Body of pancreas (tissue), 4 donors: ENCODE measurements at regions not wholly inside any gene's neighbourhood (a gene's known extent, or its start where the extent isn't known, plus 50 kb on each side); places are given as distances from the start of the nearest gene placed in this dataset.

ENCODE experiments used
- ATAC-seq: fragments of 150-250 bp; one replicate; pipeline ENCODE4 v1.9.1; 2016
- DNase-seq, 4 donors: peaks; one replicate each; pipeline ENCODE4 v3.0.0-alpha.2; 2019
- H3K27ac ChIP-seq, 4 donors: fragments of 200-600 bp; sonication (generic); 1 replicate in 3 of 4; 2 replicates in 1 of 4; pipeline versions ENCODE4 v1.5.1 to v1.6.1; 2016 to 2019; ENCODE audit warnings: mild to moderate bottlenecking in 1 of 4, mixed read lengths in 1 of 4, moderate library complexity in 1 of 4
- H3K27me3 ChIP-seq, 2 donors: fragments of 200-600 bp; sonication (generic); one replicate each; pipeline ENCODE4 v1.6.0; 2016; ENCODE audit warnings: mild to moderate bottlenecking in 1 of 2
- H3K36me3 ChIP-seq, 2 donors: fragments of 200-600 bp; sonication (generic); replicated peaks in 1 of 2; 2 replicates each; pipeline ENCODE4 v1.5.1; 2016; ENCODE audit warnings: low read depth in 2 of 2; ENCODE audit not compliant: insufficient read depth in 1 of 2
- H3K4me1 ChIP-seq: fragments of 200-600 bp; sonication (generic); one replicate; pipeline ENCODE4 v1.6.0; 2016
- H3K4me3 ChIP-seq, 2 donors: fragments of 200-600 bp; sonication (generic); 1 replicate in 1 of 2; 2 replicates in 1 of 2; pipeline ENCODE4 v1.5.1; 2016 to 2019
- H3K9me3 ChIP-seq, 3 donors: fragments of 200-600 bp; sonication (generic); 1 replicate in 2 of 3; 2 replicates in 1 of 3; pipeline ENCODE4 v1.5.1; 2016
- CTCF ChIP-seq, 7 experiments: fragments of 450-650 bp in 4 of 7; fragments of 200-600 bp in 3 of 7; sonication (generic) in 3 of 7; IDR thresholded peaks; one replicate each; pipeline ENCODE4 v1.5.1; 2016 to 2019; ENCODE audit warnings: antibody characterized with exemption in 7 of 7
- POLR2A ChIP-seq, 3 donors: fragments of 450-650 bp; IDR thresholded peaks; one replicate each; pipeline ENCODE4 v1.6.1; 2016; ENCODE audit warnings: antibody characterized with exemption in 3 of 3, mild to moderate bottlenecking in 2 of 3
- WGBS, 2 donors: methylation state at CpG; one replicate each; pipeline ENCODE4 v1.1.5; 2017; 5-methylcytosine and 5-hydroxymethylcytosine counted together
- intact Hi-C: fragments of 100-400 bp; cut with DNase I; formaldehyde crosslinking; loops from one replicate; pipeline ENCODE4 v1.15.1; 2023

GRCh38 chr11:96567176-96567575, 177.4 kb downstream of the JRKL start:
- Histone ChIP-seq H3K9me3 (no peaks in the 10 kb centered on the region), H3K4me3 (no peak overlapping the region), H3K27ac (no peak overlapping the region), H3K4me1 (no peaks in the 10 kb centered on the region), H3K36me3 (no peaks in the 10 kb centered on the region), H3K27me3 (no peaks in the 10 kb centered on the region)
- DNase-seq (no peak), ATAC-seq (no peak)
- TF ChIP-seq POLR2A (IDR thresholded peaks at IDR 0.05) = no peak
- no peak for TF ChIP-seq CTCF (IDR thresholded peaks at IDR 0.05)
- intact Hi-C loops = no loop called here
- WGBS, 2 donors = 58 to 65% methylated on average over 4 of the region's 4 CpGs

GRCh38 chr11:96567667-96568066, 177.9 kb downstream of the JRKL start:
- no peak overlapping the region for H3K27ac ChIP-seq
- ATAC-seq = no peak
- WGBS, 2 donors = 44 to 46% methylated on average over 3 of the region's 3 CpGs
- intact Hi-C loops = no loop called here
- H3K27me3 ChIP-seq = no peaks in the 10 kb centered on the region
- H3K36me3 ChIP-seq = no peaks in the 10 kb centered on the region
- TF ChIP-seq POLR2A (IDR thresholded peaks at IDR 0.05) = no peak
- TF ChIP-seq CTCF (IDR thresholded peaks at IDR 0.05) = no peak
- H3K9me3 ChIP-seq = no peaks in the 10 kb centered on the region
- H3K4me3 ChIP-seq = no peak overlapping the region
- no peak for DNase-seq
- no peaks in the 10 kb centered on the region for H3K4me1 ChIP-seq

- DNase-seq (no peak), ATAC-seq (no peak)
- intact Hi-C loops = no loop called here
- TF ChIP-seq CTCF (IDR thresholded peaks at IDR 0.05) (no peak), POLR2A (IDR thresholded peaks at IDR 0.05) (no peak)
- Histone ChIP-seq H3K4me1 (no peaks in the 10 kb centered on the region), H3K4me3 (no peak overlapping the region), H3K27ac (no peak overlapping the region), H3K27me3 (no peaks in the 10 kb centered on the region), H3K9me3 (no peaks in the 10 kb centered on the region), H3K36me3 (no peaks in the 10 kb centered on the region)
- WGBS, 2 donors = 52 to 96% methylated on average over 2 of the region's 2 CpGs
Observed at GRCh38 chr11:96576383-96576782, 186.6 kb downstream of the JRKL start.

DNA sequence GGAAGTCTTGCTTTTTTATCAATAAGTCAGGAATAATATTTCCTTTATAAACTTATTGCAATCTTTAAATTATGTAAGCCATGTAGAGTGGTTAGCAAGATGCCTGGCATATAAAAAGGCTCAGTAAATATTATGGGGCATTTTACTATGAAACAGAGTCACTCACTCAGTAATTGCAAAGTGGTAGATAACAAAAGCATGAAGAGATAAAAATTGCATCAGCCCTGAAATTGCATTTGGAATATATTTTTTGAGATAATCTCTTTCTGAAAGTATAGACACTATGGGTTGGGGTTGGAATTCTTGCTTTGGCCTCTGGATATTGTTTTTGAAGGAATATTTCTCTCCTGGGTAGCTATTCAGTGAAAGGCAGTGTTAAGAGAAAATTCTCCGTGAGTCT, 188.6 kb downstream of the JRKL start:
- Histone ChIP-seq H3K4me3 (no peak overlapping the region), H3K9me3 (no peaks in the 10 kb centered on the region), H3K27me3 (no peaks in the 10 kb centered on the region), H3K36me3 (no peaks in the 10 kb centered on the region), H3K4me1 (no peaks in the 10 kb centered on the region), H3K27ac (no peak overlapping the region)
- no peak for ATAC-seq
- no peak for DNase-seq
- TF ChIP-seq POLR2A (IDR thresholded peaks at IDR 0.05) (no peak), CTCF (IDR thresholded peaks at IDR 0.05) (no peak)
- 81 to 95% methylated on average over 1 of the region's 1 CpG for WGBS, 2 donors
- intact Hi-C loops = no loop called here

GRCh38 chr11:96579656-96580055, 189.8 kb downstream of the JRKL start:
- ATAC-seq = no peak
- no peak for DNase-seq

More at GRCh38 chr11:96579656-96580055, 189.8 kb downstream of the JRKL start:
- no peaks in the 10 kb centered on the region for H3K4me1 ChIP-seq
- H3K27ac ChIP-seq = no peak overlapping the region
- no peaks in the 10 kb centered on the region for H3K27me3 ChIP-seq
- H3K36me3 ChIP-seq = no peaks in the 10 kb centered on the region
- H3K9me3 ChIP-seq = no peaks in the 10 kb centered on the region
- no peak overlapping the region for H3K4me3 ChIP-seq
- TF ChIP-seq POLR2A (IDR thresholded peaks at IDR 0.05) = no peak
- TF ChIP-seq CTCF (IDR thresholded peaks at IDR 0.05) = no peak
- intact Hi-C loops = no loop called here
